ENCODE measurements at regions not wholly inside any gene's neighbourhood (a gene's known extent, or its start where the extent isn't known, plus 50 kb on each side); places are given as distances from the start of the nearest gene placed in this dataset.

GRCh38 chr4:106601519-106601918, 232.9 kb upstream of the GIMD1 start:
- Histone ChIP-seq H3K9me3 (no peaks in the 10 kb centered on the region), H3K27me3 (no peaks in the 10 kb centered on the region), H3K27ac (no peak overlapping the region), H3K4me3 (no peak overlapping the region), H3K4me1 (no peaks in the 10 kb centered on the region), H3K36me3 (replicated peaks in 1 of 2; ENCODE audit: insufficient read depth in 1 of 2, low read depth in 2 of 2) (no peaks in the 10 kb centered on the region)
- ATAC-seq (no peak), DNase-seq (no peak)
- intact Hi-C loops (cut with DNase I), result no loop called here
- WGBS, 2 donors, result 42 to 44% methylated on average over 1 of the region's 1 CpG
- TF ChIP-seq POLR2A (IDR thresholded peaks at IDR 0.05), result no peak
- no peak for TF ChIP-seq CTCF (IDR thresholded peaks at IDR 0.05)

- TF ChIP-seq CTCF (IDR thresholded peaks at IDR 0.05) (no peak), POLR2A (IDR thresholded peaks at IDR 0.05) (no peak)
- Histone ChIP-seq H3K4me1 (no peaks in the 10 kb centered on the region), H3K36me3 (replicated peaks in 1 of 2; ENCODE audit: insufficient read depth in 1 of 2, low read depth in 2 of 2) (no peaks in the 10 kb centered on the region), H3K9me3 (no peaks in the 10 kb centered on the region), H3K4me3 (no peak overlapping the region), H3K27ac (no peak overlapping the region), H3K27me3 (no peaks in the 10 kb centered on the region)
- ATAC-seq (no peak), DNase-seq (no peak)
- intact Hi-C loops (cut with DNase I), result no loop called here
- 44 to 45% methylated on average over 1 of the region's 1 CpG for WGBS, 2 donors
These were observed 227.3 kb upstream of the GIMD1 start for GRCh38 chr4:106595906-106596305.

- Histone ChIP-seq H3K36me3 (replicated peaks in 1 of 2; ENCODE audit: insufficient read depth in 1 of 2, low read depth in 2 of 2) (no peaks in the 10 kb centered on the region), H3K9me3 (no peaks in the 10 kb centered on the region), H3K27ac (no peak overlapping the region), H3K4me1 (no peaks in the 10 kb centered on the region), H3K4me3 (no peak overlapping the region), H3K27me3 (no peaks in the 10 kb centered on the region)
- intact Hi-C loops (cut with DNase I), result no loop called here
- ATAC-seq (no peak), DNase-seq (no peak)
- TF ChIP-seq POLR2A (IDR thresholded peaks at IDR 0.05) (no peak), CTCF (IDR thresholded peaks at IDR 0.05) (no peak)
These were observed 225.8 kb upstream of the GIMD1 start for GRCh38 chr4:106594291-106594952.

GRCh38 chr4:106588891-106589290, 220.3 kb upstream of the GIMD1 start:
- Histone ChIP-seq H3K4me3 (no peak overlapping the region), H3K4me1 (no peaks in the 10 kb centered on the region), H3K36me3 (replicated peaks in 1 of 2; ENCODE audit: insufficient read depth in 1 of 2, low read depth in 2 of 2) (no peaks in the 10 kb centered on the region), H3K9me3 (no peaks in the 10 kb centered on the region), H3K27me3 (no peaks in the 10 kb centered on the region), H3K27ac (no peak overlapping the region)
- intact Hi-C loops (cut with DNase I), result no loop called here
- DNase-seq (no peak), ATAC-seq (no peak)
- no peak for TF ChIP-seq CTCF (IDR thresholded peaks at IDR 0.05)
- no peak for TF ChIP-seq POLR2A (IDR thresholded peaks at IDR 0.05)
- 42 to 52% methylated on average over 1 of the region's 1 CpG for WGBS, 2 donors

GRCh38 chr4:106587558-106587957, 219.0 kb upstream of the GIMD1 start:
- H3K27me3 ChIP-seq, result no peaks in the 10 kb centered on the region
- no peaks in the 10 kb centered on the region for H3K36me3 ChIP-seq (replicated peaks in 1 of 2; ENCODE audit: insufficient read depth in 1 of 2, low read depth in 2 of 2)
- H3K27ac ChIP-seq, result no peak overlapping the region
- no peaks in the 10 kb centered on the region for H3K9me3 ChIP-seq
- 64 to 82% methylated on average over 1 of the region's 1 CpG for WGBS, 2 donors
- DNase-seq (no peak), ATAC-seq (no peak)
- intact Hi-C loops (cut with DNase I), result no loop called here
- no peaks in the 10 kb centered on the region for H3K4me1 ChIP-seq
- no peak for TF ChIP-seq CTCF (IDR thresholded peaks at IDR 0.05)
- TF ChIP-seq POLR2A (IDR thresholded peaks at IDR 0.05), result no peak
- no peak overlapping the region for H3K4me3 ChIP-seq
